ENCODE measurements at regions not wholly inside any gene's neighbourhood (a gene's known extent, or its start where the extent isn't known, plus 50 kb on each side); places are given as distances from the start of the nearest gene placed in this dataset.
A peak's percentile ranks its signal among the peaks of the same experiment; 100 is the strongest.
"Not testable (repeated sequence)": the region's sequence is repeated elsewhere in the genome, so short reads cannot be mapped to it uniquely, and the experiment has no call there.

- no peak for DNase-seq (ENCODE audit: low spot score)
Measured at GRCh38 chr15:70576696-70577095, 186.7 kb downstream of the UACA start.

GRCh38 chr15:70576276-70576675 lies 187.1 kb downstream of the UACA start:
- DNase-seq (ENCODE audit: low spot score) = no peak

- DNase-seq (ENCODE audit: low spot score) = no peak
Measured at GRCh38 chr15:70575231-70576226, 187.8 kb downstream of the UACA start.

GRCh38 chr15:70574325-70574724 lies 189.0 kb downstream of the UACA start:
- DNase-seq (ENCODE audit: low spot score) = not testable (repeated sequence)

GRCh38 chr15:70573121-70573850 lies 190.1 kb downstream of the UACA start:
- DNase-seq (ENCODE audit: low spot score) = no peak

GRCh38 chr15:70569714-70570231 lies 193.6 kb downstream of the UACA start:
- no peak for DNase-seq (ENCODE audit: low spot score)

GRCh38 chr15:70569091-70569713 lies 194.2 kb downstream of the UACA start:
- peak; percentile 15 for DNase-seq (ENCODE audit: low spot score)

- no peak for DNase-seq (ENCODE audit: low spot score)
Measured at GRCh38 chr15:70566989-70567388, 196.4 kb downstream of the UACA start.

GRCh38 chr15:70566047-70566835 lies 197.1 kb downstream of the UACA start:
- DNase-seq (ENCODE audit: low spot score) = no peak

- DNase-seq (ENCODE audit: low spot score) = no peak
Measured at GRCh38 chr15:70563561-70564095, 199.7 kb downstream of the UACA start.

- no peak for DNase-seq (ENCODE audit: low spot score)
Measured at GRCh38 chr15:70562906-70563305, 200.5 kb downstream of the UACA start.

GRCh38 chr15:70561885-70562284 lies 201.5 kb downstream of the UACA start:
- DNase-seq (ENCODE audit: low spot score) = no peak

- DNase-seq (ENCODE audit: low spot score) = no peak
Measured at GRCh38 chr15:70560617-70561328, 202.6 kb downstream of the UACA start.

GRCh38 chr15:70559265-70560239 lies 203.8 kb downstream of the UACA start:
- no peak for DNase-seq (ENCODE audit: low spot score)

GRCh38 chr15:70558406-70559264 lies 204.7 kb downstream of the UACA start:
- DNase-seq (ENCODE audit: low spot score) = no peak

- no peak for DNase-seq (ENCODE audit: low spot score)
Measured at GRCh38 chr15:70557521-70558258, 205.7 kb downstream of the UACA start.

GRCh38 chr15:70556779-70557178 lies 206.6 kb downstream of the UACA start:
- DNase-seq (ENCODE audit: low spot score) = no peak

Measured in NAMALWA (cell line).